ENCODE measurements at regions not wholly inside any gene's neighbourhood (a gene's known extent, or its start where the extent isn't known, plus 50 kb on each side); places are given as distances from the start of the nearest gene placed in this dataset.

GRCh38 chr4:3670521-3671519 lies 95.4 kb upstream of the ADRA2C start:
- DNase-seq (ENCODE audit: low read depth in 2 of 2), result no peak

GRCh38 chr4:3669553-3669949 lies 96.6 kb upstream of the ADRA2C start:
- no peak for DNase-seq (ENCODE audit: low read depth in 2 of 2)

- no peak for DNase-seq (ENCODE audit: low read depth in 2 of 2)
Observed at GRCh38 chr4:3668825-3669552, 97.2 kb upstream of the ADRA2C start.

GRCh38 chr4:3667258-3667657 lies 98.9 kb upstream of the ADRA2C start:
- DNase-seq (ENCODE audit: low read depth in 2 of 2), result no peak

- DNase-seq (ENCODE audit: low read depth in 2 of 2), result no peak
Observed at GRCh38 chr4:3666263-3666662, 99.9 kb upstream of the ADRA2C start.

- DNase-seq (ENCODE audit: low read depth in 2 of 2), result no peak
Observed at GRCh38 chr4:3665360-3665891, 100.8 kb upstream of the ADRA2C start.

GRCh38 chr4:3663791-3664190 lies 102.4 kb upstream of the ADRA2C start:
- no peak for DNase-seq (ENCODE audit: low read depth in 2 of 2)

- no peak for DNase-seq (ENCODE audit: low read depth in 2 of 2)
Observed at GRCh38 chr4:3662516-3662915, 103.7 kb upstream of the ADRA2C start.

- DNase-seq (ENCODE audit: low read depth in 2 of 2), result no peak
Observed at GRCh38 chr4:3661989-3662388, 104.2 kb upstream of the ADRA2C start.

- no peak for DNase-seq (ENCODE audit: low read depth in 2 of 2)
Observed at GRCh38 chr4:3660928-3661515, 105.2 kb upstream of the ADRA2C start.

- DNase-seq (ENCODE audit: low read depth in 2 of 2), result no peak
Observed at GRCh38 chr4:3660086-3660927, 105.9 kb upstream of the ADRA2C start.

- no peak for DNase-seq (ENCODE audit: low read depth in 2 of 2)
Observed at GRCh38 chr4:3659131-3659530, 107.1 kb upstream of the ADRA2C start.

GRCh38 chr4:3658530-3658913 lies 107.7 kb upstream of the ADRA2C start:
- DNase-seq (ENCODE audit: low read depth in 2 of 2), result no peak

- peak; percentile 10 to 15 for DNase-seq (ENCODE audit: low read depth in 2 of 2)
Observed at GRCh38 chr4:3657902-3658529, 108.2 kb upstream of the ADRA2C start.

GRCh38 chr4:3656416-3657356 lies 109.5 kb upstream of the ADRA2C start:
- no peak for DNase-seq (ENCODE audit: low read depth in 2 of 2)

- no peak for DNase-seq (ENCODE audit: low read depth in 2 of 2)
Observed at GRCh38 chr4:3655963-3656362, 110.2 kb upstream of the ADRA2C start.

- DNase-seq (ENCODE audit: low read depth in 2 of 2), result no peak
Observed at GRCh38 chr4:3655485-3655884, 110.7 kb upstream of the ADRA2C start.

- DNase-seq (ENCODE audit: low read depth in 2 of 2), result no peak
Observed at GRCh38 chr4:3654036-3654807, 112.0 kb upstream of the ADRA2C start.

- no peak for DNase-seq (ENCODE audit: low read depth in 2 of 2)
Observed at GRCh38 chr4:3652586-3652985, 113.6 kb upstream of the ADRA2C start.

Measured in fibroblast of skin of left biceps (primary cell).